Natural killer cell (primary cell): ENCODE measurements at regions not wholly inside any gene's neighbourhood (a gene's known extent, or its start where the extent isn't known, plus 50 kb on each side); places are given as distances from the start of the nearest gene placed in this dataset.

Experiments used
- ATAC-seq, 3 donors: fragments of 150-1000 bp in 2 of 3; fragments of 200-7000 bp in 1 of 3; cut with Tn5 transposase; 1 replicate in 1 of 3; 2 replicates in 2 of 3; pipeline ENCODE4 v1.10.0; 2021; ENCODE audit warnings: mild to moderate bottlenecking in 2 of 3, moderate library complexity in 2 of 3
- DNase-seq, 2 donors: peaks; one replicate each; pipeline versions ENCODE4 v3.0.0 to v3.0.0-alpha.2; 2013 to 2021; ENCODE audit warnings: mixed read lengths in 1 of 2
- H3K27ac ChIP-seq: one replicate; pipeline ENCODE4 v1.5.1; 2013; ENCODE audit warnings: mild to moderate bottlenecking, low read length
- H3K27me3 ChIP-seq: one replicate; pipeline ENCODE4 v1.6.1; 2013; ENCODE audit warnings: low read length; ENCODE audit not compliant: control insufficient read depth, insufficient read depth
- H3K36me3 ChIP-seq: one replicate; pipeline ENCODE4 v1.6.1; 2013; ENCODE audit warnings: low read length; ENCODE audit not compliant: control insufficient read depth, insufficient read depth
- H3K4me1 ChIP-seq: one replicate; pipeline ENCODE4 v1.6.1; 2013; ENCODE audit warnings: low read length; ENCODE audit not compliant: control insufficient read depth, insufficient read depth
- H3K4me3 ChIP-seq: one replicate; pipeline ENCODE4 v1.5.1; 2013; ENCODE audit warnings: low read length
- H3K9me3 ChIP-seq: one replicate; pipeline ENCODE4 v1.6.1; 2013; ENCODE audit warnings: low read length; ENCODE audit not compliant: control insufficient read depth, insufficient read depth
- H3K27ac Mint-ChIP-seq, 2 donors: one replicate each; pipeline ENCODE4 v1.8.0; 2022; ENCODE audit warnings: mild to moderate bottlenecking in 2 of 2, mixed read lengths in 2 of 2, moderate library complexity in 1 of 2
- H3K27me3 Mint-ChIP-seq, 2 donors: one replicate each; pipeline ENCODE4 v1.8.0; 2022; ENCODE audit warnings: low read depth in 2 of 2, mixed read lengths in 2 of 2
- H3K36me3 Mint-ChIP-seq: one replicate; pipeline ENCODE4 v1.8.0; 2022; ENCODE audit warnings: mixed read lengths
- H3K4me1 Mint-ChIP-seq, 2 donors: one replicate each; pipeline ENCODE4 v1.8.0; 2022; ENCODE audit warnings: mixed read lengths in 2 of 2
- H3K4me3 Mint-ChIP-seq: one replicate; pipeline ENCODE4 v1.8.0; 2022; ENCODE audit warnings: mild to moderate bottlenecking, moderate library complexity, mixed read lengths
- H3K9me3 Mint-ChIP-seq, 2 donors: one replicate each; pipeline ENCODE4 v1.8.0; 2022; ENCODE audit warnings: mixed read lengths in 2 of 2
- WGBS: methylation state at CpG from one replicate; pipeline ENCODE4 v1.1.7; 2013; ENCODE audit warnings: missing lambda C conversion rate; ENCODE audit not compliant: insufficient coverage; 5-methylcytosine and 5-hydroxymethylcytosine counted together
- intact Hi-C: fragments of 100-400 bp; cut with micrococcal nuclease; formaldehyde crosslinking; loops from one replicate; pipeline ENCODE4 v1.14.2; 2022
- TF ChIP-seq, protein P1 (sequence below): fragments of 200-600 bp; IDR thresholded peaks from one replicate; pipeline ENCODE4 v1.8.0; 2022; ENCODE audit warnings: antibody characterized with exemption

DNA sequence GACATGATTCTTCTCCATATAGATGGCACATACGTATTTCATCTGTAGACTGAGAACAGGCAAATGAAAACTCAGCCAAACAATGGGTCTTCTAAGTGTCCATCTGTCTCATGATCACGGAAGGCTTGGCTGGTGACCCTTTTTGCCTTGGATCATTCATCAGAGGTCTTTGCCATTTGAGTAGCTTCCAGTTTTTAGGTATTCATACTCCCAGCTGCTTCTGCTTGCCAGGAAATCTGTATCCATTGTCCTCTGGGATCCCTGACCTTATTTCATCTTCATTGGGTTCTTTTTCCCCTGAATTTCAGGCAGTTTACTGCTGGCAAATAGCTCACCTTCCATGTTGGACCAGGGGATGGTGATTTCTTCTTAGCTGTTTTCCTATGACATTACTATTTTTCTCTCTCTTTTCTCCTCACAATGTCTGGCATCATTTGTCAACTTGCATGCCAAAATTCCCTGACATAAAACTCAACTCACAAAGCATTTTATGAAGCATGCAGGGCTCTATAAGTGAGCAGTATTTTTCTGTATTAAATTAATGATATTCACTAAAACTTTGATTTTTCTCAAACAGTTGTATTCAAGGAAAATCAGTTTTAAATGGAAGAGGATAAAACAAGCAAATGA is 241.2 kb downstream of the DNAJB9 start:
- no peak overlapping the region for H3K27ac Mint-ChIP-seq
- no peak overlapping the region for H3K4me3 ChIP-seq
- no peaks in the 10 kb centered on the region for H3K36me3 Mint-ChIP-seq
- no peak overlapping the region for H3K27ac ChIP-seq
- H3K4me3 Mint-ChIP-seq, result no peak overlapping the region
- 85% methylated on average over 2 of the region's 2 CpGs for WGBS
- peaks cover 10 to 22% of the 10 kb centered on the region in 2 donors for H3K9me3 Mint-ChIP-seq
- no peak for DNase-seq
- no peaks in the 10 kb centered on the region for H3K27me3 Mint-ChIP-seq
- TF ChIP-seq, protein P1, sequence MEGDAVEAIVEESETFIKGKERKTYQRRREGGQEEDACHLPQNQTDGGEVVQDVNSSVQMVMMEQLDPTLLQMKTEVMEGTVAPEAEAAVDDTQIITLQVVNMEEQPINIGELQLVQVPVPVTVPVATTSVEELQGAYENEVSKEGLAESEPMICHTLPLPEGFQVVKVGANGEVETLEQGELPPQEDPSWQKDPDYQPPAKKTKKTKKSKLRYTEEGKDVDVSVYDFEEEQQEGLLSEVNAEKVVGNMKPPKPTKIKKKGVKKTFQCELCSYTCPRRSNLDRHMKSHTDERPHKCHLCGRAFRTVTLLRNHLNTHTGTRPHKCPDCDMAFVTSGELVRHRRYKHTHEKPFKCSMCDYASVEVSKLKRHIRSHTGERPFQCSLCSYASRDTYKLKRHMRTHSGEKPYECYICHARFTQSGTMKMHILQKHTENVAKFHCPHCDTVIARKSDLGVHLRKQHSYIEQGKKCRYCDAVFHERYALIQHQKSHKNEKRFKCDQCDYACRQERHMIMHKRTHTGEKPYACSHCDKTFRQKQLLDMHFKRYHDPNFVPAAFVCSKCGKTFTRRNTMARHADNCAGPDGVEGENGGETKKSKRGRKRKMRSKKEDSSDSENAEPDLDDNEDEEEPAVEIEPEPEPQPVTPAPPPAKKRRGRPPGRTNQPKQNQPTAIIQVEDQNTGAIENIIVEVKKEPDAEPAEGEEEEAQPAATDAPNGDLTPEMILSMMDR, result no peak
- H3K4me1 Mint-ChIP-seq, result no peaks in the 10 kb centered on the region
- no peaks in the 10 kb centered on the region for H3K27me3 ChIP-seq
- H3K9me3 ChIP-seq, result no peaks in the 10 kb centered on the region
- no peaks in the 10 kb centered on the region for H3K4me1 ChIP-seq
- ATAC-seq, result no peak
- intact Hi-C loops, result no loop called here
- H3K36me3 ChIP-seq, result no peaks in the 10 kb centered on the region

- no peak for DNase-seq
- intact Hi-C loops, result no loop called here
- Mint-ChIP-seq H3K4me3 (no peak overlapping the region), H3K27me3 (no peaks in the 10 kb centered on the region), H3K36me3 (no peaks in the 10 kb centered on the region), H3K27ac (no peak overlapping the region), H3K9me3 (peaks cover 14 to 25% of the 10 kb centered on the region in 2 donors), H3K4me1 (no peaks in the 10 kb centered on the region)
- Histone ChIP-seq H3K27ac (no peak overlapping the region), H3K4me1 (no peaks in the 10 kb centered on the region), H3K4me3 (no peak overlapping the region), H3K9me3 (no peaks in the 10 kb centered on the region), H3K27me3 (no peaks in the 10 kb centered on the region), H3K36me3 (no peaks in the 10 kb centered on the region)
- no peak for ATAC-seq
- TF ChIP-seq, protein P1, result no peak
- WGBS, result 85% methylated on average over 3 of the region's 3 CpGs
Measured at GRCh38 chr7:108813251-108814014, 243.8 kb downstream of the DNAJB9 start.

GRCh38 chr7:108815815-108816214 is 246.1 kb downstream of the DNAJB9 start:
- DNase-seq, result no peak
- H3K27ac Mint-ChIP-seq, result no peak overlapping the region
- intact Hi-C loops, result no loop called here
- no peak for ATAC-seq
- no peaks in the 10 kb centered on the region for H3K36me3 Mint-ChIP-seq
- TF ChIP-seq, protein P1, result no peak
- H3K4me3 ChIP-seq, result no peak overlapping the region
- no peaks in the 10 kb centered on the region for H3K27me3 Mint-ChIP-seq
- no peaks in the 10 kb centered on the region for H3K4me1 Mint-ChIP-seq
- no peaks in the 10 kb centered on the region for H3K4me1 ChIP-seq
- no peak overlapping the region for H3K27ac ChIP-seq
- H3K9me3 ChIP-seq, result no peaks in the 10 kb centered on the region
- H3K9me3 Mint-ChIP-seq, result peaks cover 14 to 29% of the 10 kb centered on the region in 2 donors
- no peaks in the 10 kb centered on the region for H3K27me3 ChIP-seq
- 54% methylated on average over 1 of the region's 2 CpGs for WGBS
- no peak overlapping the region for H3K4me3 Mint-ChIP-seq
- H3K36me3 ChIP-seq, result no peaks in the 10 kb centered on the region
